HCT116 (cell line): ENCODE measurements at regions not wholly inside any gene's neighbourhood (a gene's known extent, or its start where the extent isn't known, plus 50 kb on each side); places are given as distances from the start of the nearest gene placed in this dataset.

Experiments used
- ATAC-seq: fragments of 200-7000 bp; cut with Tn5 transposase; 2 replicates; pipeline ENCODE4 v1.9.1; 2020; ENCODE audit warnings: mild to moderate bottlenecking, moderate library complexity
- BruUV-seq: library from RNA; stranded (reverse); fragments of 400-500 nt; replicated peaks from 2 replicates; lab custom pipeline; 2021; lab: Mats Ljungman, UMichigan
- CTCF ChIA-PET: fragments of 300-600 bp; sonication (Branson Sonifier 250); formaldehyde crosslinking; loops from one replicate; lab custom pipeline; 2021; ENCODE audit warnings: antibody characterized with exemption; lab: Charles Lee
- POLR2A ChIA-PET: fragments of 300-600, 350-600 bp; sonication (Branson Sonifier 250); formaldehyde crosslinking; loops from one replicate; lab custom pipeline; 2021; ENCODE audit warnings: antibody characterized with exemption; lab: Charles Lee
- RAD21 ChIA-PET, 2 experiments: fragments of 300-600 bp; sonication (Branson Sonifier 250); formaldehyde crosslinking; loops; one replicate each; lab custom pipeline; 2023; ENCODE audit warnings: low total read pairs in 2 of 2; ENCODE audit not compliant: uncharacterized antibody in 2 of 2, unreplicated experiment in 2 of 2, low non-redundant PET in 1 of 2; lab: Charles Lee
- DNase-seq: peaks from one replicate; pipeline ENCODE4 v3.0.0-alpha.2; 2010; ENCODE audit warnings: low read depth, low spot score
- H2AFZ ChIP-seq: fragments of 200-600 bp; shearing (Covaris generic), sonication (generic); 2 replicates; pipeline ENCODE4 v1.6.1; 2017; ENCODE audit warnings: low read depth, mixed run types, mixed read lengths, antibody characterized with exemption, low read length; ENCODE audit not compliant: poor library complexity, severe bottlenecking
- H3K27ac ChIP-seq: 2 replicates; pipeline ENCODE4 v1.5.1; 2012; ENCODE audit warnings: low read depth, low read length
- H3K27me3 ChIP-seq: fragments of 200-600 bp; sonication (generic); 2 replicates; pipeline ENCODE4 v1.6.1; 2016; ENCODE audit warnings: mixed run types, low read length, mixed read lengths; ENCODE audit not compliant: insufficient read depth
- H3K36me3 ChIP-seq, 2 experiments: fragments of 200-500 bp in 1 of 2; fragments of 200-600 bp in 1 of 2; sonication (Bioruptor generic) in 1 of 2; sonication (generic) in 1 of 2; 2 replicates each; pipeline versions ENCODE4 v1.5.1 to v1.6.1; 2014 to 2016; ENCODE audit warnings: low read length in 2 of 2, inconsistent platforms in 1 of 2, mixed read lengths in 1 of 2, mixed run types in 1 of 2; ENCODE audit not compliant: insufficient read depth in 2 of 2, control insufficient read depth in 1 of 2
- H3K4me1 ChIP-seq, 2 experiments: fragments of 200-600 bp in 1 of 2; sonication (generic) in 1 of 2; 2 replicates each; pipeline versions ENCODE4 v1.5.1 to v1.6.1; 2012 to 2017; ENCODE audit warnings: low read length in 2 of 2, inconsistent platforms in 1 of 2, mild to moderate bottlenecking in 1 of 2, mixed read lengths in 1 of 2, mixed run types in 1 of 2, moderate library complexity in 1 of 2; ENCODE audit not compliant: insufficient read depth in 2 of 2, control insufficient read depth in 1 of 2
- H3K4me2 ChIP-seq: fragments of 200-600 bp; sonication (generic); 2 replicates; pipeline ENCODE4 v1.6.1; 2017; ENCODE audit warnings: mixed run types, low read length, mixed read lengths
- H3K4me3 ChIP-seq, 2 experiments: fragments of 200-600 bp in 1 of 2; sonication (generic) in 1 of 2; replicated peaks in 1 of 2; 2 replicates each; pipeline ENCODE4 v1.5.1; 2011 to 2016; ENCODE audit warnings: low read length in 2 of 2, control low read depth in 1 of 2, low read depth in 1 of 2, mild to moderate bottlenecking in 1 of 2, mixed read lengths in 1 of 2, mixed run types in 1 of 2
- H3K79me2 ChIP-seq: fragments of 200-600 bp; sonication (generic); 2 replicates; pipeline ENCODE4 v1.6.1; 2017; ENCODE audit warnings: mild to moderate bottlenecking, mixed run types, low read length, moderate library complexity, mixed read lengths; ENCODE audit not compliant: insufficient read depth
- H3K9ac ChIP-seq: fragments of 200-600 bp; sonication (generic); 2 replicates; pipeline ENCODE4 v1.6.1; 2016; ENCODE audit warnings: low read length, mixed read lengths
- H3K9me2 ChIP-seq: fragments of 200-600 bp; sonication (generic), shearing (Covaris generic); 2 replicates; pipeline ENCODE4 v1.6.1; 2017; ENCODE audit warnings: mixed run types, mild to moderate bottlenecking, moderate library complexity; ENCODE audit not compliant: insufficient read depth
- H3K9me3 ChIP-seq, 2 experiments: fragments of 200-500 bp in 1 of 2; fragments of 200-600 bp in 1 of 2; sonication (Bioruptor generic) in 1 of 2; sonication (generic) in 1 of 2; 2 replicates each; pipeline ENCODE4 v1.6.1; 2014 to 2017; ENCODE audit warnings: low read length in 2 of 2, mixed read lengths in 2 of 2, inconsistent platforms in 1 of 2, low read depth in 1 of 2, mild to moderate bottlenecking in 1 of 2, mixed run types in 1 of 2, moderate library complexity in 1 of 2; ENCODE audit not compliant: control insufficient read depth in 1 of 2, insufficient read depth in 1 of 2
- H4K20me1 ChIP-seq: fragments of 200-600 bp; sonication (generic), shearing (Covaris generic); 2 replicates; pipeline ENCODE4 v1.6.1; 2017; ENCODE audit warnings: mixed run types, mild to moderate bottlenecking, moderate library complexity; ENCODE audit not compliant: insufficient read depth
- CBX3 ChIP-seq: IDR thresholded peaks from 2 replicates; pipeline ENCODE4 v1.6.1; 2012; ENCODE audit warnings: low read depth
- EGR1 ChIP-seq: IDR thresholded peaks from 2 replicates; pipeline ENCODE4 v1.6.1; 2012; ENCODE audit warnings: low read depth
- ELF1 ChIP-seq: IDR thresholded peaks from 2 replicates; pipeline ENCODE4 v1.6.1; 2012; ENCODE audit warnings: low read depth, borderline replicate concordance
- EZH2 ChIP-seq: fragments of 200-600 bp; sonication (generic); IDR thresholded peaks from 2 replicates; pipeline ENCODE4 v1.6.1; 2017; ENCODE audit warnings: antibody characterized with exemption, mixed run types
- EZH2phosphoT487 ChIP-seq: fragments of 200-600 bp; IDR thresholded peaks from 2 replicates; pipeline ENCODE4 v1.6.1; 2018; ENCODE audit warnings: antibody characterized with exemption, borderline replicate concordance
- FOSL1 ChIP-seq: IDR thresholded peaks from 2 replicates; pipeline ENCODE4 v1.6.1; 2012; ENCODE audit warnings: low read depth
- JUND ChIP-seq: IDR thresholded peaks from 2 replicates; pipeline ENCODE4 v1.6.1; 2012
- POLR2A ChIP-seq: IDR thresholded peaks from 2 replicates; pipeline ENCODE4 v1.7.0; 2011; ENCODE audit warnings: borderline replicate concordance; ENCODE audit not compliant: insufficient read depth, insufficient read length; ENCODE audit errors: extremely low read depth
- SIN3A ChIP-seq: IDR thresholded peaks from 2 replicates; pipeline ENCODE4 v1.6.1; 2012; ENCODE audit warnings: low read depth
- SRF ChIP-seq: IDR thresholded peaks from 2 replicates; pipeline ENCODE4 v1.6.1; 2012; ENCODE audit warnings: low read depth
- YY1 ChIP-seq: IDR thresholded peaks from 2 replicates; pipeline ENCODE4 v1.6.1; 2011; ENCODE audit warnings: low read length, low read depth, moderate library complexity, mild to moderate bottlenecking; ENCODE audit not compliant: insufficient replicate concordance; ENCODE audit errors: extremely low read depth
- ZFX ChIP-seq: fragments of 450-650 bp; IDR thresholded peaks from 2 replicates; pipeline ENCODE4 v1.6.1; 2017
- intact Hi-C: fragments of 100-400 bp; cut with micrococcal nuclease; formaldehyde crosslinking; loops from 2 replicates; pipeline ENCODE4 v1.10.0; 2022
- TF ChIP-seq, protein P1 (sequence below): IDR thresholded peaks from 2 replicates; pipeline ENCODE4 v1.6.1; 2012; ENCODE audit warnings: low read depth
- TF ChIP-seq, protein P2 (sequence below), 3 experiments: fragments of 200-600 bp in 1 of 3; sonication (generic) in 1 of 3; IDR thresholded peaks in 2 of 3; conservative IDR thresholded peaks in 1 of 3; 2 replicates each; pipeline ENCODE4 v1.5.1; 2012 to 2017; ENCODE audit warnings: low read depth in 2 of 3, low read length in 2 of 3, antibody characterized with exemption in 1 of 3, borderline replicate concordance in 1 of 3, control low read depth in 1 of 3, mild to moderate bottlenecking in 1 of 3, mixed read lengths in 1 of 3, mixed run types in 1 of 3, moderate library complexity in 1 of 3; ENCODE audit not compliant: insufficient read depth in 1 of 3
- TF ChIP-seq, protein P3 (sequence below): IDR thresholded peaks from 2 replicates; pipeline ENCODE4 v1.6.1; 2012

DNA sequence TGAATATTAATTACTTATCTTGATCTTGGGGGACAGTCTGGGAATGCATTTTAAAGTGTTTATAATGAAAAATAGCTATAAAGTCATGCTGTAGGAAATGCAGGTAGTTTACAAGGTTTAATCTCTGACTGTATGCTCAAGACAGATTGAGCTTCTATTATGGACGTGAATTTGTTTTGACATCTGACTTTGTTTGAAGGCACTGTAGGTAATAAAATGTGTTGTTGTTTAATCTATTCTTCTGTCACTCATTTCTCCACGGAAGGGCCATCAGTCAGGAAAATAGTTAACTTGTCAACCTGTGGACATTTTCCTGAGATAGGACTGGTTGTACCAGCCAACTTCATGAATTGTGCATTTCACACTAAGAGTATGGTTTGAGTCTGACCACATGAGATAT is 893.1 kb upstream of the SLITRK6 start:
- no peaks in the 10 kb centered on the region for H3K4me1 ChIP-seq
- no peak for TF ChIP-seq POLR2A
- no peak for TF ChIP-seq YY1
- no peak for TF ChIP-seq ZFX
- no peak for TF ChIP-seq EGR1
- no peak for TF ChIP-seq FOSL1
- no peak for TF ChIP-seq SRF
- TF ChIP-seq CBX3: no peak
- TF ChIP-seq SIN3A: no peak
- TF ChIP-seq, protein P1, sequence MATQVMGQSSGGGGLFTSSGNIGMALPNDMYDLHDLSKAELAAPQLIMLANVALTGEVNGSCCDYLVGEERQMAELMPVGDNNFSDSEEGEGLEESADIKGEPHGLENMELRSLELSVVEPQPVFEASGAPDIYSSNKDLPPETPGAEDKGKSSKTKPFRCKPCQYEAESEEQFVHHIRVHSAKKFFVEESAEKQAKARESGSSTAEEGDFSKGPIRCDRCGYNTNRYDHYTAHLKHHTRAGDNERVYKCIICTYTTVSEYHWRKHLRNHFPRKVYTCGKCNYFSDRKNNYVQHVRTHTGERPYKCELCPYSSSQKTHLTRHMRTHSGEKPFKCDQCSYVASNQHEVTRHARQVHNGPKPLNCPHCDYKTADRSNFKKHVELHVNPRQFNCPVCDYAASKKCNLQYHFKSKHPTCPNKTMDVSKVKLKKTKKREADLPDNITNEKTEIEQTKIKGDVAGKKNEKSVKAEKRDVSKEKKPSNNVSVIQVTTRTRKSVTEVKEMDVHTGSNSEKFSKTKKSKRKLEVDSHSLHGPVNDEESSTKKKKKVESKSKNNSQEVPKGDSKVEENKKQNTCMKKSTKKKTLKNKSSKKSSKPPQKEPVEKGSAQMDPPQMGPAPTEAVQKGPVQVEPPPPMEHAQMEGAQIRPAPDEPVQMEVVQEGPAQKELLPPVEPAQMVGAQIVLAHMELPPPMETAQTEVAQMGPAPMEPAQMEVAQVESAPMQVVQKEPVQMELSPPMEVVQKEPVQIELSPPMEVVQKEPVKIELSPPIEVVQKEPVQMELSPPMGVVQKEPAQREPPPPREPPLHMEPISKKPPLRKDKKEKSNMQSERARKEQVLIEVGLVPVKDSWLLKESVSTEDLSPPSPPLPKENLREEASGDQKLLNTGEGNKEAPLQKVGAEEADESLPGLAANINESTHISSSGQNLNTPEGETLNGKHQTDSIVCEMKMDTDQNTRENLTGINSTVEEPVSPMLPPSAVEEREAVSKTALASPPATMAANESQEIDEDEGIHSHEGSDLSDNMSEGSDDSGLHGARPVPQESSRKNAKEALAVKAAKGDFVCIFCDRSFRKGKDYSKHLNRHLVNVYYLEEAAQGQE: no peak
- TF ChIP-seq, protein P2, sequence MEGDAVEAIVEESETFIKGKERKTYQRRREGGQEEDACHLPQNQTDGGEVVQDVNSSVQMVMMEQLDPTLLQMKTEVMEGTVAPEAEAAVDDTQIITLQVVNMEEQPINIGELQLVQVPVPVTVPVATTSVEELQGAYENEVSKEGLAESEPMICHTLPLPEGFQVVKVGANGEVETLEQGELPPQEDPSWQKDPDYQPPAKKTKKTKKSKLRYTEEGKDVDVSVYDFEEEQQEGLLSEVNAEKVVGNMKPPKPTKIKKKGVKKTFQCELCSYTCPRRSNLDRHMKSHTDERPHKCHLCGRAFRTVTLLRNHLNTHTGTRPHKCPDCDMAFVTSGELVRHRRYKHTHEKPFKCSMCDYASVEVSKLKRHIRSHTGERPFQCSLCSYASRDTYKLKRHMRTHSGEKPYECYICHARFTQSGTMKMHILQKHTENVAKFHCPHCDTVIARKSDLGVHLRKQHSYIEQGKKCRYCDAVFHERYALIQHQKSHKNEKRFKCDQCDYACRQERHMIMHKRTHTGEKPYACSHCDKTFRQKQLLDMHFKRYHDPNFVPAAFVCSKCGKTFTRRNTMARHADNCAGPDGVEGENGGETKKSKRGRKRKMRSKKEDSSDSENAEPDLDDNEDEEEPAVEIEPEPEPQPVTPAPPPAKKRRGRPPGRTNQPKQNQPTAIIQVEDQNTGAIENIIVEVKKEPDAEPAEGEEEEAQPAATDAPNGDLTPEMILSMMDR (IDR thresholded peaks at IDR 0.05 in 2 of 3, conservative IDR thresholded peaks at IDR 0.05 in 1 of 3; ENCODE audit: borderline replicate concordance in 1 of 3, insufficient read depth in 1 of 3, low read depth in 2 of 3, low read length in 2 of 3): no peak
- no peak for TF ChIP-seq JUND
- TF ChIP-seq EZH2: no peak
- no peak for TF ChIP-seq ELF1
- TF ChIP-seq, protein P3, sequence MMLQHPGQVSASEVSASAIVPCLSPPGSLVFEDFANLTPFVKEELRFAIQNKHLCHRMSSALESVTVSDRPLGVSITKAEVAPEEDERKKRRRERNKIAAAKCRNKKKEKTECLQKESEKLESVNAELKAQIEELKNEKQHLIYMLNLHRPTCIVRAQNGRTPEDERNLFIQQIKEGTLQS: no peak
- no peak for TF ChIP-seq EZH2phosphoT487
- RAD21 ChIA-PET: no interaction called here
- no peaks in the 10 kb centered on the region for H4K20me1 ChIP-seq
- ATAC-seq (no peak), DNase-seq (no peak)
- no TSS peak for BruUV-seq
- no peak overlapping the region for H3K4me3 ChIP-seq
- H3K9me3 ChIP-seq: peaks cover 3 to 6% of the 10 kb centered on the region in 2 experiments; a peak in 1 of 4 replicates
- no peaks in the 10 kb centered on the region for H3K9me2 ChIP-seq
- no peaks in the 10 kb centered on the region for H3K36me3 ChIP-seq
- no peaks in the 10 kb centered on the region for H3K79me2 ChIP-seq
- no peak overlapping the region for H3K9ac ChIP-seq
- POLR2A ChIA-PET: no interaction called here
- CTCF ChIA-PET: no interaction called here
- H3K4me2 ChIP-seq: no peak overlapping the region
- intact Hi-C loops: no loop called here
- no peaks in the 10 kb centered on the region for H3K27me3 ChIP-seq
- H3K27ac ChIP-seq: no peak overlapping the region
- no peak overlapping the region for H2AFZ ChIP-seq
